NCI-H2227 (cell line): ENCODE measurements at regions not wholly inside any gene's neighbourhood (a gene's known extent, or its start where the extent isn't known, plus 50 kb on each side); places are given as distances from the start of the nearest gene placed in this dataset.
"Not testable (repeated sequence)": the region's sequence is repeated elsewhere in the genome, so short reads cannot be mapped to it uniquely, and the experiment has no call there.

Experiments used
- DNase-seq: peaks from one replicate; lab custom pipeline; 2025; ENCODE audit not compliant: unreplicated experiment; lab: John Stamatoyannopoulos, UW

DNA sequence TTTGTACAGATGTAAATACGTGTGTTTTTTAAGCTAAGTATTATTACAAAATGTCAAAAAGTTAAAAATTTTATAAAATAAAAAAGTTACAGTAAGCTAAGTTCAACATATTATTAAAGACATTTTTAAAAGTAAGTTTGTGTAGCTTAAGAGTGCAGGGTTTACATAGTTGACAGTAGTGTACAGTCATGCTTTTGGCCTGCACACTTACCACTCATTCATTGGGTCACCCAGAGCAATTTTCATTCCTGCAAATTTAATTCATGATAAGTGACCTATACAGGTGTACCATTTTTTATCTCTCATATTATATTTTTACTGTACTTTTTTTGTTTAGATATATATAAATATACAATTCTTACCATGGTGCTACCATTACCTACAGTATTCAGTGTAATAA, 769.9 kb upstream of the SLITRK6 start:
- no peak for DNase-seq

DNA sequence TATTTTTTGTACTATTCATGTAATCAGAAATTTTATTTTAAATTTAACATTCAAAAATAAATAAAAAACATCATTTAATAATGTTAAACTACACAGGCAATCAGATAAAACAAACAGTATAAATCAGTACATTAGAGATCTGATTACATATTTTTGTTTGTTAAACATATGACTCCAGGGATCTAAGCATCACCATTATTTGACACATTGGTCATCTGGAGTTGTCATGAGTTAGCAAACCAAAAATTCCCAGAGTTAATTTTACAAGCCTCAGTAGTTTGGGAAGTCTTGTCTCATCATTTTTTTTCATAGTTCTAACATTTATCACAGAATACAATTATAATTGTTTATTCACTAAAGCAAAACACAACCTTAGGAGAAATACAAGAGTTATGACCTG, 770.8 kb upstream of the SLITRK6 start:
- no peak for DNase-seq

DNA sequence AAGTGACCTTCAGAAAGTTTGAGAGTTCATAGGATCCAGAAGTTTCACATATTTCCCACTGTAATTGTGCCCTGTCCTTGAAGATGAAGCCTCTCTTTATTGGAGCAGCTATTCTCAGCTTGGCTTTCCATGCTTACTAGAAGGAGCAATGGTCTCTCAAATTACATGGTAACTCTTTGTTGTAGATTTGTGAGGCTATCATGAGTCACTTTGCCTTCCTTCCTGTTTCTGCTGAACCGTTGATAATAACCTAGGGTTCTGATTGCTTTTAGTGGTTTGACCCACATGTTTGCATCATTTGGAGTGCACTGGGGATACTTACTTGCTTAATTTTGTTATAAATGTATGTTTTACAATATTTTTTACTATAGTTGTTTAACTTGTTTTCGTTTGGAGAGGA, 772.9 kb upstream of the SLITRK6 start:
- DNase-seq, result no peak

DNA sequence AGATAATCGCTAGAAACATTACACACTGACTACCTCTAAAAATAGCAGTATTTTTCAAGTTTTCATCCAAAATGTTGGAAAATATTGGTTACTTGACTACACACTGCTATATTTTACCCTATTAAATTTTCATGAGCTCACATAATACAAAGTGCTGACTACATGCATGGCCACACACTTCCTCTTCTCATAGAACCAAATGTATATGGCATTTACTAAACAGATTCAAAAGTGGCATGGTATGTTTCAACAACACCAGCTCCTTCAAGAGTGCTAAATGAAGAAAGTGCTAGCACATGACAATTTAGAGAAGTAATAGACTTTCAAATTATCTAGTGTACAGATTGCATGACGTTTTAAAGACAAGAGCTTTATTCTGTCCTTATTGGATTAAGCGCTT, 780.4 kb upstream of the SLITRK6 start:
- DNase-seq, result no peak

DNA sequence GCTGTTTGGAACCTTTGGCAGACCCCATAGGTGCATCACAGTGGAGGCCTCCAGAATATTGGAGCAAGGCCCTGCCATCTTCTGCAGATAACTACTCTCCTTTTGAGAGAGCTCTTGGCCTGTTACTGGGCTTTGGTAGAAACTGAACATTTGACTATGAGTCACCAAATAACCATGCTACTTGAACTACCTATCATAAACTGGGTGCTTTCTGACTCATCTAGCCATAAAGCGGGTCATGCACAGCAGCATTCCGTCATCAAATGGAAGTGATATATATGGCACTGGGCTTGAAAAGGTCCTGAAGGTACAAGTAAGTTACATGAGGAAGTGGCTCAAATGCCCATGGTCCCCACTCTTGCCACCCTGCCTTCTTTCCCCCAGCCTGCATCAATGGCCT, 782.5 kb upstream of the SLITRK6 start:
- no peak for DNase-seq

DNA sequence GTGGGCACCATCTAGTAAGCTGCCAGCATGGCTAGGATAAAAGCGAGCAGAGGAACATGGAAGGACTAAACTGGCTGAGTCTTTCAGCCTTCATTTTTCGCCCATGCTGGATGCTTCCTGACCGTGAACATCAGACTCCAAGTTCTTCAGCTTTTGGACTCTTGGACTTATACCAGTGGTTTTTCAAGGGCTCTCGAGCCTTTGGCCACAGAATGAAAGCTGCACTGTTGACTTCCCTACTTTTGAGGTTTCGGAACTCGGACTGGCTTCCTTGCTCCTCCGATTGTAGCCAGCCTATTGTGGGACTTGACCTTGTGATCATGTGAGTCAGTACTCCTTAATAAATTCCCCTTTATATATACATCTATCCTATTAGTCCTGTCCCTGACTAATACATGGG, 785.1 kb upstream of the SLITRK6 start:
- no peak for DNase-seq

DNA sequence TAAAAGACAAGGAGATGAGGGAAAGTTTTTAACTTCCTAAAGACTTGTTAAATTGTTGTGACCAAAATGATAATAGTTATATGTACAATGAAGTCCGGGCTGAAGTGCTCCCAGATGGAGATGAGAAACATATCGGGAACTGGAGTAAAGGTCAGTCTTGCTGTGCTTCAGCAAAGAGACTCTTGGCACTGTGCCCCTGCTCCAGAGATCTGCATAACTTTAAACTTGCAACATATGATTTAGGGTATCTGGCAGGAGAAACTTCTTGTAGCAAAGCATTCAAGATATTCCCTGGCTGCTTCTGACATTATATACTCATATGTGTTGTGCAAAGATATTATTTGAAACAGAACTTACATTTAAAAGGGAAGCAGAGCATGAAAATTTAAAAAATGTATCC, 786.6 kb upstream of the SLITRK6 start:
- DNase-seq, result no peak

DNA sequence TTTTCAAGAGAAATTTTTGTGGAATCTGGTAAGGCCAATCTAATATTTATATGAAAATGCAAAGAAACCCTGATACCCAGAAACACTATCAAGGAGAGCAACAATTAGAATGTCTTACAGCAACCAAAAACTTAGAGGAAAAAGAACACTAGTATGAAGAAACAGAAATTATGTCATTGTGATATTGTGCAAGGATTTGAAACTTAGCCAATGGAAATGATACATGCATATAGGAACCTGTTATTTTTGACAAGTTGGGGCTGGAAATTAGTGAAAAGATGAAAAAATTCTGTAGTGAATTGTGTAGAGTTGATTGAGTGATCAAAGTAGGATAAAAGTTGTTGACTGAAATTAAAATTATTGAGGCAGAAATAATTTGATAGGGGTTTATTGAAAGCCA, 792.6 kb upstream of the SLITRK6 start:
- DNase-seq, result no peak

DNA sequence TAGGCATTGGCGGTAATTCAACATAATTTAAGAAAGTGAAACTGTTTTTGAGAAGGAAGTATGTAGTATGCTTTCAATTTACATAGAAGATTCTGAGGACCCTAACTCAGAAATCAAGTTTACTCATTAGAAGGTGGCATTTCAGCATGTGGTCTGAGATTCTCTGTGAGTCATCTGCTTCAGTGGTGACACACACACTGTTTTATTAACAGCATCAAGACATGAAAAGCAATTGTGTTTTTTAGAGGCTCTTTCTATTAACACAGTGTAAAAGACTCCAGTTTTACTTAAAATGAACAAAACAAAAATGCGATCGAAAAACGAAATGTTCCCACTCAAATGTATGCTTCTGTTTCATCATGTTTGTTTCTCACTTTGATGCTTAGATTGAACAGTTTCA, 802.1 kb upstream of the SLITRK6 start:
- DNase-seq, result no peak

DNA sequence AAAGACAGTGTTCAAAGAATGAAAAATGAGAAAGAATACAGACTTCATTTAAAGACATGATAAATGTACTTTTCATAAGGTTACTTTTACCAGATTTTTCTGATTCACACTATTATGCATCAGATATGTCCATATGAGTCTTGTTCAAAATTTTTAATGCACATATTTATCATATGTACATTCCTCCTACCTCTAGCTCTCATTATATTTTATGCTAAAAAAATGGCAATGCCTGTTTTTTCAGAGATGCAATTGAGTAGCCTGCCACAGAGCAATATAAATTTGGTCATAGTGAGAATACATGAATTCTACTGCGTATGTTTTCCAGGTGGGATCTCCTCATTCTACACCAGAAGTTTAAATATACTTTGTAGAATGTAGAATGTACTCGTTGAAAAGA, 807.0 kb upstream of the SLITRK6 start:
- DNase-seq, result no peak

DNA sequence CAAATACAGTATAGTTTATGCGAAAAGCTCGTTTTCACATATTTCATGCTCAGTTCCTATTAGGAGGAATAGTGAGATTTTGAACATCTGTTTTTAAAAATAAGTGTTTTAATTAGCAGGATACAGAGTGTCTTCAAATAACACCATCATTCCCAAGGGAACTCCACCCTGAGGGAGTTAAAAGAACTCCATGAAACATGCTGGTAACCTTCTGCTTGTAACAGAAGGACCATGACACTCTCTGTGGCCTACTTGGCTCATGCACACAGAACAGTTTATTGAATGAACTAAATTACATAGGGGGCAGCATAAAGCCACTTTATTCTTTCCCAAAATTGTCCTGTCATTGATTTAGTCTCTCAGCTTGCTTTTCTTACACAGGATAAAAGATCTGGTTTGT, 809.5 kb upstream of the SLITRK6 start:
- no peak for DNase-seq

DNA sequence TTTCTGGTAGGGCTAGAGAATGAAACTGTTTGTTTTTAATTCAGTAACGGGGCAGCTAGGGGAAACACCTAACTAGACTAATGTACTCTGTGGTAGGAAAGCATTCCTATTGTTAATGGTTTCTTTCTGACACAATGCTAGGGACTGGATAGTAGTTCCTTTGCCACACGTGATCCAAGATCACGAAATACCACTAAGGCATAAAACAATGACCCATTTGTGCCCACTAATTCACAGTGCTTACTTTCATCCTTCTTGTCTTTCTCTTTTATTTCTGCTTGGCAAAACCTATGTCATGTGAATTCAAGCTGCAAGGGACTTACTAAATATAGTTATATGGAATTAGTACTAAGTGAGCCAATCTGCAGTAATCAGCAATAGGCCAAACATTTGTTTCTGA, 834.1 kb upstream of the SLITRK6 start:
- no peak for DNase-seq

DNA sequence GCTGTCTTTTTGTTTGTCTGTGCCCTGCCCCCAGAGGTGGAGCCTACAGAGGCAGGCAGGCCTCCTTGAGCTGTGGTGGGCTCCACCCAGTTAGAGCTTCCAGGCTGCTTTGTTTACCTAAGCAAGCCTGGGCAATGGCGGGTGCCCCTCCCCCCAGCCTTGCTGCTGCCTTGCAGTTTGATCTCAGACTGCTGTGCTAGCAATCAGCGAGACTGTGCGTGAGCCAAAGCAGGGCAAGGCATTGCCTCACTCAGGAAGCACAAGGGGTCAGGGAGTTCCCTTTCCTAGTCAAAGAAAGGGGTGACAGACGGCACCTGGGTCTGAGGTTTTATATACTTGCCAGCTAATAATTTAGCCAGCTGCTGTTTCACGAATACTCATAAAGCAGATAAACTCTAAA, 852.0 kb upstream of the SLITRK6 start:
- DNase-seq, result not testable (repeated sequence)

DNA sequence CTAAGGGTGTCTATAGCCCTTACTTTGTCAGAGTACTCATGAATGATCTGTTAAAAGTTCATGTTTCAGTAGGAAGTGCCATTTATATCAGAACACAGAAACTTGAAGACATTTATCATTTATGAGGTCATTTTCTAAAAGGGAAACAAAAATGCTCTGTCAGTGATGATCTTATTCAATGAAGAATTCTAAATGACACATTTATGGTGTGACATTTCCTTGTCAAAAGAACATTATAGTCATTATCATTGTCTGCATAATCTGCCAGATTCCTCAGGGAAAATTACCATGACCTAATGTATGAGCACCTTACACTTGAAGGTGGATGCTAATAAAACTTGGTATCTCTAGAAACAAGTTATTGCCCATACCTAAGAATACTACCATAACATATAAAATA, 853.8 kb upstream of the SLITRK6 start:
- DNase-seq, result no peak

DNA sequence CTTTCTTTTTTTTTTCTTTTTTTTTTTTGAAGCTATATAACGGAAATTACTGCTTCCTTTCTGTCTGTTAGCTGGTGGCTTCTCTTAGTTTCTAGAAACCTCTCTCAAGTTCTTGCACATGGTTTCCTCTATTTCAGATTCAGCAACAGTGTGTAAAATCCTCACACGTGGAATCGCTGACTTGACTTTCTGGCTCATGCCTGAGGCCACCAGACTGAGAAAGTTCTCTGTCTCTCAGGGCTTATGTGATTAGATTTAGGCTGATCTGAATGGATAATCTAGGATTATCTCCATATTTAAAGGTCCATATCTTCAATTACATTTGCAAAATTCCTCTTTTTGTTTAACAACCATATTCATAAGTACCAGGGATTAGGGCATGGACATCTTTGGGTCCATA, 856.3 kb upstream of the SLITRK6 start:
- DNase-seq, result no peak

DNA sequence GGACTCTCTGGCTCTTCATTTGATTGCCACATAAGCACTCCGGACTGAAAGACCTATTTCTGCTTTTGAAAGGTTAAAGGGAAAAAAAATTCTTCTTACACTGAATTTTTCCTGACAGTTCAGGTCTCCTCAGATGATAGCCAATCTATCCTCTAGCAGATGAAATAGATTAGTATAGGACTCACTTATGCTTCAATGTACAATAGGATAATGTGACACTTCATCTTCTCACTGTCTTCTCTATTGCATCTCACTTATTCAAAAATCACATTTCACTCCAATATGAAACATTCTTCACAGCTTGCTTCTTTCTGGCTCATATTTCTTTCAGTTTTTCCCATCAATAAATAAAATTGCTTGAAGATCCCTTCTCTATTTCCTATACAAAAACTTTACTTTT, 860.9 kb upstream of the SLITRK6 start:
- DNase-seq, result no peak

DNA sequence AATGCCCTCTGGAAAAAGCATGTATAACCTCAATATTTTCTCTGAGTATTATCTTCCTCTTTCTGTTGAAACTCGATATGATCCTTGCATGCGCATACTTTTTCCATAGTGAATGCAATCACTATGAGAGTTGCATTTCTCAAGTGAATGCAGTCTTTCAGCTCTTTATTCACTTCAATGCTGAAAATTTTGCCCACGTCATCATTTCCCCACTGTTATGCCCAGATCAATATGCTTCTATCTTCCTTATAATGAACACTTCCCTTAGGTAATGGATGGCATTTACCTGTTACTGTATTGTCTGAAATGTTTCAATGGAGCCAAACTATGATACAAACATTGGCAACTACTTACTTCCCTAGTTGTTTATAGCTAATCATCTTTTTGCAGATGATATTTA, 866.6 kb upstream of the SLITRK6 start:
- no peak for DNase-seq

DNA sequence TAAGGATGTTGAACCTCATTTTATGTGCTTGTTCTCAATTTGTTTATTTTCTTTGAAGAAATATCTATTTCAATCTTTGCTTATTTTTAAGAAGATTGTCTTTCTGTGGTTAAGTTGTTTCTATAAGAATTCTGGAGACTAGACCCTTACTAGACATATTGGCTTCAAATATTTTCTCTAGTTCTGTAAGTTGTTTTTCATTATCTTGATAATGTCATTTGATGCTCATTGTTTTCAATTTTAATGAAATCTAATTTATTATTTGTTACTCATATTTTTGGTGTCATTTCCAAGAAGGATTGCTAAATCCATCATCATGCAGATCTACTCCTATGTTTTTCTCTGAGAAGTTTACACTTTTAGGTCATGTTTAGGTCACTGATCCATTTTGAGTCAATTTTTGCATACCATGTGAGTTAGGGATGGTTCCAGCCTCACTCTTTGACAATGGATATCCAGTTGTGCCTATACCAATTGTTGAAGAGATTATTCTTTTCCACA, 874.8 kb upstream of the SLITRK6 start:
- no peak for DNase-seq

DNA sequence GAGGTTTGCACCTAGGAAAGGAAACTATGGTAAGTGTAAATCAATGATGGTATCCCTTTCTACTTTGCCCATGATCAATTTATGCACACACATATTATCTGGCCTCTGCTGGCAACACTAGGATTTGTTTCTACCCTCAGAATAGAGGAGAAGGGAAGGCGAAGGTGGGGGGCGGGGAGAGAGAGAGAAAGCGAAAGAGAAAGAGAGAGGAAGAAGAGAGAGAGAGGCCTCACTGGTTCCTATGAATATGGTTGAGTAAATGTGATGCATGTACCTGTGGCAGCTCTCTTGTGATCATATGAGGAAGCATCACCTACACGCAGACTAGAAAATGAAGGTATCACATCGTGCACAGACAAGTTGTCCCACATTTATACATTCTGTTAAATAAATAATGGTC, 882.0 kb upstream of the SLITRK6 start:
- DNase-seq, result no peak

DNA sequence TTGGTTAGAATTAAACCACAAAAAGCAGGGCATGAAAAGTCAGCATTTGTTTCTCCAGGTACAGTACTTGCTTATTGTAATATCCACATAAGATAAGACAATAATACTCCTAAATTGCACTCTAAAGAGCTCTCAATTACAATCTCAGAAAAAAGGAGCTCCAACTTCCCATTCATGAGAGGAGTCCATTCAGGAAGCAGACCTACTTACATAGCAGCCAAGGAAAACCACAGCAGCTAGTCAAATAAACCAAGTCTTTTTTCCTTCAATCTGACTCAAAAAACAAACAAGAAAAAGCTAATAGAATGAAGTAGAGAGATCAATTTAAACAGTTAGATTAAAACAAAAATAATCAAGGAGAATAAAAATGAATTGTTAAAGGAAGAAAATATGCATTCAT, 885.2 kb upstream of the SLITRK6 start:
- DNase-seq, result no peak

DNA sequence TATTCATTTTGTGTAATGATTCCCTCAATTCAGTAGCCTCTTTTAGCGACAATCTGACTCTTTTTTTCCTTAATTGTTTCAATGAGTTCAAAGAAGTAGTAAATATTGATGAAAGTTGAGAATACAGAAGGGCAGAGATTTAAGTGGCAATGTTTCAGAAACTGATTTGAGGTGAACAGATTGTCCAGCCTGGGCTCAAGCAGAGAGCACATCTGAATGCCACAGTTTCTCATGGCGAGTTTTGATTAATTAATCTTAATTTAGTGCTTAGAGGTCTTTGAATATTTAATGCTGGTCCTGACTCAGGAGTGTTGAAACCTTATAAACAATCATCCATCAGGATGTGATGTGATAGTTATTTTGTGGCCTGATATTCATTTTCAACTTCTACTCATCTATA, 890.7 kb upstream of the SLITRK6 start:
- no peak for DNase-seq

DNA sequence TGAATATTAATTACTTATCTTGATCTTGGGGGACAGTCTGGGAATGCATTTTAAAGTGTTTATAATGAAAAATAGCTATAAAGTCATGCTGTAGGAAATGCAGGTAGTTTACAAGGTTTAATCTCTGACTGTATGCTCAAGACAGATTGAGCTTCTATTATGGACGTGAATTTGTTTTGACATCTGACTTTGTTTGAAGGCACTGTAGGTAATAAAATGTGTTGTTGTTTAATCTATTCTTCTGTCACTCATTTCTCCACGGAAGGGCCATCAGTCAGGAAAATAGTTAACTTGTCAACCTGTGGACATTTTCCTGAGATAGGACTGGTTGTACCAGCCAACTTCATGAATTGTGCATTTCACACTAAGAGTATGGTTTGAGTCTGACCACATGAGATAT, 893.1 kb upstream of the SLITRK6 start:
- DNase-seq, result no peak

DNA sequence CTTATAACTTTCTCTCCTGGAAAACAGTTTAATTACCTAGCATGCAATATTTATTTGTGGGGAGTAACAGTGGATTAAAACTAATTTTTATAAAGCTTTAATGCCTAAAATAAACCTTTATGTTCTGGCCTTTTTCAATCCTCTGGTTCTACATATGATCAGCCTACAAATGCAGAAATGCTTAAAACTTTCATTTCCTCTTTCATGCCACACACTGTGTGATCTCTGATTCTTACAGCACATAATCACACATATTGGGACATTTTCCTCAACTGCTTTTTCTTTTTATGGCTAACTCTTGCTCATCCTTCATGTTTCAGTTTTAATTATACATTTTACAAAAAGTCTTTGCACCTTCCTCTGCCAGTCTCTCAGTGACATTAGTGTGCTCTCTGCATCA, 910.8 kb upstream of the SLITRK6 start:
- DNase-seq, result no peak

DNA sequence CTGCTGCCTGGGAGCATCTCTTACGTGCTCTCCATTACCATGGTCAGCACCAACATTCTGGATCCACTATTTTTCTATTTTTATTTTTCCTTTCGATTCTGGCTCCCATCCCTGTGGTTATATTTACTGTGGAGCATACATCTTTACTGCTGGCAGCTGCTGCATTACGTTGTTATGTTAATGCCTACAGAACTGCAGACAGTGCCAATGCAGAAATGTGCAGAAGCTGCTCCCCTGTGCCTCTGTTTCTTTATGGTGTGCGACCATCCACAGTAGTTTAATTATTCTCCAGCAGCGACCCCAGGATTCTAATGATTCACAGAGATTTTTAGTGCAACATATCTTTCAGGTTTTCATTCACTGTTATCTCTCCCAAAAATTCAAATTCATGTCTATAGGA, 911.7 kb upstream of the SLITRK6 start:
- no peak for DNase-seq
